Activated CD8-positive, alpha-beta T cell treated with anti-CD3 and anti-CD28 coated beads, Interleukin-2, amount 10 ng/mL, durations not matched to agents 7 days and 5 days (primary cell): ENCODE measurements at regions not wholly inside any gene's neighbourhood (a gene's known extent, or its start where the extent isn't known, plus 50 kb on each side); places are given as distances from the start of the nearest gene placed in this dataset.

Experiments used
- ATAC-seq: fragments of 150-1000 bp; cut with Tn5 transposase; one replicate; pipeline ENCODE4 v1.10.0; 2021; ENCODE audit warnings: moderate library complexity
- CTCF ChIA-PET: fragments of 350-600 bp; sonication (Branson Sonifier 250); formaldehyde crosslinking; loops from one replicate; lab custom pipeline; 2021; ENCODE audit warnings: antibody characterized with exemption; lab: Charles Lee
- POLR2A ChIA-PET: fragments of 350-600 bp; sonication (Branson Sonifier 250); formaldehyde crosslinking; loops from one replicate; lab custom pipeline; 2021; ENCODE audit warnings: antibody characterized with exemption; lab: Charles Lee
- DNase-seq: peaks from one replicate; pipeline ENCODE4 v3.0.0-alpha.2; 2020
- H3K27ac Mint-ChIP-seq: one replicate; pipeline ENCODE4 v1.8.0; 2021; ENCODE audit warnings: mild to moderate bottlenecking, mixed read lengths
- H3K27me3 Mint-ChIP-seq: one replicate; pipeline ENCODE4 v1.8.0; 2021; ENCODE audit warnings: low read depth, mixed read lengths
- H3K36me3 Mint-ChIP-seq: one replicate; pipeline ENCODE4 v1.8.0; 2021; ENCODE audit warnings: low read depth, mixed read lengths
- H3K4me1 Mint-ChIP-seq: one replicate; pipeline ENCODE4 v1.8.0; 2021; ENCODE audit warnings: low read depth, mixed read lengths
- H3K4me3 Mint-ChIP-seq: one replicate; pipeline ENCODE4 v1.8.0; 2021; ENCODE audit warnings: mild to moderate bottlenecking, mixed read lengths
- H3K9me3 Mint-ChIP-seq: one replicate; pipeline ENCODE4 v1.8.0; 2022; ENCODE audit warnings: mixed read lengths; ENCODE audit not compliant: insufficient read depth

DNA sequence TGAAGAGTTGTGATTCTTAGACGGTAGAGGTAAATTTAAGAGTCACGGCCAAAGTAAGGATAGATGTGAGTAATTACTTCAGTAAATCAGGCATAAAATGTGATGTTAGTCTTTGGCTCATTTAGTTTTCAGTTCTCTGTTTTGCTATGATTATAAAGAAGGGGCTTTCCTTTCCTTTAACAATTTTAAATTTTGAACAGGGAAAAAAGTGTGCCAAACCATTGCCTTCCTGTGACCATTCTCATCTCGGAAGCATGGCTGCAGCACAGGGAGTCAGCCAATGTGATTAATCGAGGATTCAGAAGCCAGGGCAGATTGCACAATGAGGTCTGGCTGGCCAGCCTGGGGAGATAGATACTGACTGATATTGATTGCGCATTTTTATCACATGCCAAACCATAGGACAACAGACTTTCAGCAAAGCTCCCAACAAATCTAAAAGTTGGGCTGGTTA, 480.2 kb upstream of the PRICKLE1 start:
- no peaks in the 10 kb centered on the region for H3K4me1 Mint-ChIP-seq
- no peaks in the 10 kb centered on the region for H3K36me3 Mint-ChIP-seq
- no peak overlapping the region for H3K27ac Mint-ChIP-seq
- no peak for ATAC-seq
- ChIA-PET CTCF (no interaction called here), POLR2A (no interaction called here)
- no peak for DNase-seq
- no peaks in the 10 kb centered on the region for H3K27me3 Mint-ChIP-seq
- H3K4me3 Mint-ChIP-seq, result no peak overlapping the region
- H3K9me3 Mint-ChIP-seq, result no peaks in the 10 kb centered on the region

DNA sequence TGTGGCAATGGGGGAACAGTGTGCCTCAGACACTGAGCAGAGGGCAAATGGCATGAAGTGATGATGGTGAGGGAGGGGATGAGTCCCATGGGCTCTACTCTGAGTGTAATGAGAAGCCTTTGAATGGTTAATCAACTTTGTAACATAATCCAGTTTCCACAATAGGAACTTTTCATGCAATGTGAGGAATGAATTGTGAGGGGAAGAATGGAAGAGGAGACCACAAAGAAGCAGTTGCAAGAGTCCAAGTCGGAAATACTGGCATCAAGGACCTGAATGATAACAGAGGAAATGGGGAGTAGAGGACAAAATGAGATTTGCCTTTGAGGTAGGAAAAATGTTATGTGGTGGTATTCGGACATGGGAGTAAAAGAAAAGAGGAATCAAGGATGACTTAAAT, 476.9 kb upstream of the PRICKLE1 start:
- Mint-ChIP-seq H3K27ac (no peak overlapping the region), H3K9me3 (no peaks in the 10 kb centered on the region), H3K4me3 (no peak overlapping the region), H3K4me1 (no peaks in the 10 kb centered on the region), H3K27me3 (no peaks in the 10 kb centered on the region), H3K36me3 (no peaks in the 10 kb centered on the region)
- ChIA-PET POLR2A (no interaction called here), CTCF (no interaction called here)
- ATAC-seq, result no peak
- DNase-seq, result no peak

DNA sequence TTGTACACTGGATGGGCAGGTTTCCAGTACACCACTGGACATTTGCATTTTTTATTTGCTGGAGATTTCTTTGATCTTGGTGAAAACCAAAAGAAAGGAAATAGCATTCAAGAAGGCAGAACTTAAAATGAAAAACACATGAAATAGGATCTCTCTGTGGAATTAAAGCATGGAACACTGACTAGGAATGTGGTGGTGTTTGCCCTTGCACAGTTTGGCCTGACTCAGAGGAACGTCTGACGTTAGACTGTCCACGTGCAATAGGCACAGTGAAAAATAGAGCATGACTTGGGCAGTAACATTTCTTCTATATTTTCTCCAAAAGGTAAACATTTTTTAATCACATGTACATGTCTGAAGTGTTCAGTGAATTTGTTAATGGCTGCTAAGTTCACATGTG, 474.1 kb upstream of the PRICKLE1 start:
- H3K27me3 Mint-ChIP-seq, result no peaks in the 10 kb centered on the region
- POLR2A ChIA-PET, result no interaction called here
- H3K9me3 Mint-ChIP-seq, result no peaks in the 10 kb centered on the region
- H3K27ac Mint-ChIP-seq, result no peak overlapping the region
- ATAC-seq, result no peak
- no peak overlapping the region for H3K4me3 Mint-ChIP-seq
- H3K4me1 Mint-ChIP-seq, result no peaks in the 10 kb centered on the region
- CTCF ChIA-PET, result no interaction called here
- DNase-seq, result no peak
- no peaks in the 10 kb centered on the region for H3K36me3 Mint-ChIP-seq

DNA sequence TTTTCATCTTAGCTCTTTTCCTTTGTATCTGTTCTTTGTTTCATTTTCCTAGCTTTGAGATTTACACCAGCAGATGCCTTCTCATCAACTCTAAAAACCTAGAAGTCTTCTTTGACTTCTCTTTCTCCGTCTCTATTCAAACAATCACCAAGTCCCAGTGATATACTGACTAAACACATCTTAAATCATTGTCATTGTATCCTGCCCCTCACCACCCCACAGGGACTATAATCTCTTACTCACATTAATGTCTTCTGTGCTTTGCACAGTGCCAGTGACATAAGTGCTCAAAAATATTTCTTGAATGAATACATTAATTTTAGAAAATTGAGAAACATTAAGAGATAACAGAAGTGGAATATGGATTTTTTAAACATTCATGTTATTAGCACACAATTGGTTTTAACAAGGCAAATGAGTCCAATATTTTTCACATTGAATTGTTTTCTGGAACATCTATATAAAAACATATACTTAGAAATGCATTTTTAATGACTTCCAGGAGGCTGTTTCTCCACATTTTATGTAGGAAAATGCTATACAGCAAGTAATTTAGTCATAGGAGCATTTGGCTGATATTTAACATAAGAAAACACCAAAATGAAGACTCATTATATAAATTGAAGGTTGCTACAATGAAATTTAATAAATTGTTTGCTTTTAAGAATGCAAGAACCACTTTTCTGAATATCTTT, 472.8 kb upstream of the PRICKLE1 start:
- ChIA-PET POLR2A (no interaction called here), CTCF (no interaction called here)
- H3K27me3 Mint-ChIP-seq, result no peaks in the 10 kb centered on the region
- no peaks in the 10 kb centered on the region for H3K9me3 Mint-ChIP-seq
- no peaks in the 10 kb centered on the region for H3K36me3 Mint-ChIP-seq
- no peak overlapping the region for H3K27ac Mint-ChIP-seq
- H3K4me3 Mint-ChIP-seq, result no peak overlapping the region
- DNase-seq, result no peak
- no peak for ATAC-seq
- no peaks in the 10 kb centered on the region for H3K4me1 Mint-ChIP-seq

DNA sequence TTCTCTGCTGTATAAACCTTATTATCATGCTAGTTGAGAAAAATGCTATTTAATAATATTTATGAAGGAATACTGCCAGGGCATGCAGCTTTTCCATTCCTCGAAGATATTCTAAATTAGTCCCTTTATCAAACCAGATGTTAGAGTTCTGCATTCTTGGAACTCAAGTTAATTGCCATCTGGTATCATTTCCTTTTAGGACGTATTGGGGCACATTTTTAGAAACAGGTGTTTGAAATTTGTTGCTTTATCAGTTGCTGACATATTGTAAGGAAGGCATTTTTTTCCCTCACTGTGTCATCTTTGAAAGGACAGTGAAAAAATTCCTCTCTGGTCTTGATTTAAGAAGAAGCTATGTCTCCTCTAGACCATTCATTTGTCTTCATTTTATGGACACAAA, 471.2 kb upstream of the PRICKLE1 start:
- ChIA-PET POLR2A (no interaction called here), CTCF (no interaction called here)
- Mint-ChIP-seq H3K4me1 (no peaks in the 10 kb centered on the region), H3K36me3 (no peaks in the 10 kb centered on the region), H3K9me3 (no peaks in the 10 kb centered on the region), H3K4me3 (no peak overlapping the region), H3K27ac (no peak overlapping the region), H3K27me3 (no peaks in the 10 kb centered on the region)
- DNase-seq (no peak), ATAC-seq (no peak)

DNA sequence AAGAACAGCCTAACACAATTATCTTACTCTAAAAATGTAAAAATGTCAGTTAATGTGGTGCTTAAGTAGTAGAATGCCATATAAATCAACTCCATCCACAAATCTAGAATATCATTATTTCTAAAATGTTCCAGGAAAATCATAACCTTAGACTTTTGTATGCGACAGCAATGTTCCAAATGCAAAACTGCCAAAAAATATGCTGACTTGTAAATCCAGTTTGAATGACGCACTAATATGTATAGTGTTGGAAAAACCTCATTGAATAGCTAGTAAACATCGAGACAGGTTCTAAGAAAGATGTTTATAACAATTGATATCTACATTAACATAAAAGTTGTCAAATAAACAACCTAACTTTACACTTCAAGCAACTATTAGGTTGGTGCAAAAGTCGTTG, 469.1 kb upstream of the PRICKLE1 start:
- no peaks in the 10 kb centered on the region for H3K27me3 Mint-ChIP-seq
- ChIA-PET POLR2A (no interaction called here), CTCF (no interaction called here)
- no peak for DNase-seq
- no peak for ATAC-seq
- H3K36me3 Mint-ChIP-seq, result no peaks in the 10 kb centered on the region
- no peak overlapping the region for H3K4me3 Mint-ChIP-seq
- no peaks in the 10 kb centered on the region for H3K4me1 Mint-ChIP-seq
- no peak overlapping the region for H3K27ac Mint-ChIP-seq
- no peaks in the 10 kb centered on the region for H3K9me3 Mint-ChIP-seq

DNA sequence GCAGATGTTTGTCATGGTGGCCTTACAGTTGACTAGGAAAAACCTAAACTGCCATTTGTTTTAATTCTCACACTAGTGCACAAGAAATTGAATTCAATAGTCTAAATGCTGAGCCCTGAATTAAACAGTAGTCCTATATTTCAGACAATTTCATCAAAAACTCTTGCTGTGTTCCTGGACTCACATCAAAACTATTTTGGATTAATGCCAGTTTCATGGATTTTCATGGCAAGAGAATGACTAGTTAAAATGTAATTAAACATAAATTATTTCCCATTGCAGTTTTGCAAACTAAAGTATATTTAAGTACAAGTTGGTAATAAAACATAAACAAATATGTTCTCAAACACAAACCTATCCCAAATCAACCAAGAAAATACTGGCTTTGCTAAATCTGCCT, 468.0 kb upstream of the PRICKLE1 start:
- Mint-ChIP-seq H3K27ac (no peak overlapping the region), H3K36me3 (no peaks in the 10 kb centered on the region), H3K9me3 (no peaks in the 10 kb centered on the region), H3K4me1 (no peaks in the 10 kb centered on the region), H3K27me3 (no peaks in the 10 kb centered on the region), H3K4me3 (no peak overlapping the region)
- POLR2A ChIA-PET, result no interaction called here
- no peak for DNase-seq
- CTCF ChIA-PET, result no interaction called here
- ATAC-seq, result no peak

DNA sequence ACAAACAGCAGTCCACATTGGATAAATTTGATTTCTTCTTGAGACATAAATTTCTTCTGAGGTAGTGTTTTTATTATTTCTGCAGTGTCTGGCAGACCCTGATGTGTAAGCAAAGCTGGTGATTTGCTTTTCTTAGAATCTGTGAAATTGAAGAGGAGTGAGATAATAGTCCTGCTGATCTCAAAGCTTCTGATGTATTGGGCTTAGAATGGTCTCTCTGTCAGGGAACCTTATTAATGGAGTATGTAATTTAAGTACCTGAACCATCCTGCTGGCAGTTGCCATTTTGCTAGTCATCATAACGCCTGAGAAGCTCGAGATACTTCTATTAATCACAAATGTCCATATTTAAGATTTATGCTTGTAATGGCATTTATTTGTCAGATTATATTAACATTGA, 464.5 kb upstream of the PRICKLE1 start:
- Mint-ChIP-seq H3K27ac (no peak overlapping the region), H3K4me3 (no peak overlapping the region), H3K9me3 (no peaks in the 10 kb centered on the region), H3K27me3 (no peaks in the 10 kb centered on the region), H3K36me3 (no peaks in the 10 kb centered on the region), H3K4me1 (no peaks in the 10 kb centered on the region)
- CTCF ChIA-PET, result no interaction called here
- ATAC-seq (no peak), DNase-seq (no peak)
- POLR2A ChIA-PET, result no interaction called here

DNA sequence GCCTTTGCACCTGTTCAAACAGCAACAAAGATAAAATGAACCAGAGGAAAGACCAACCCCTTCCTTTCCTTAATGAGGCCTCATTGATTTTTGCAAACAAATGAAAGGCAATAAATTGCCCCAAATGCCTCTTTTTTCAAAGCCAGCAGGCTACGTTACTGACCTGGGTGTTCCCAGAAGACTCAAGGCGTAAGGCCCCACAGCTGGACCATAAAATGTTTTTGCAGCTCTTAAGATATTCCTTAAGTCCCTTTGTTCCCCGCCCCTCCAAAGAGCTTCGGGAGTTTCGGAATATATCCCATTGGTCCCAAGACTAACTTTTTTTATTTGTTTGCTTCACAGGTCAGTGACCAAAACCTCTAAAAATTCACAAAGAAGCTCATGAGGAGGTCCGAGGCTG, 462.9 kb upstream of the PRICKLE1 start:
- ChIA-PET CTCF (no interaction called here), POLR2A (no interaction called here)
- Mint-ChIP-seq H3K27me3 (no peaks in the 10 kb centered on the region), H3K4me3 (no peak overlapping the region), H3K9me3 (no peaks in the 10 kb centered on the region), H3K27ac (no peak overlapping the region), H3K36me3 (no peaks in the 10 kb centered on the region), H3K4me1 (no peaks in the 10 kb centered on the region)
- DNase-seq, result no peak
- no peak for ATAC-seq

DNA sequence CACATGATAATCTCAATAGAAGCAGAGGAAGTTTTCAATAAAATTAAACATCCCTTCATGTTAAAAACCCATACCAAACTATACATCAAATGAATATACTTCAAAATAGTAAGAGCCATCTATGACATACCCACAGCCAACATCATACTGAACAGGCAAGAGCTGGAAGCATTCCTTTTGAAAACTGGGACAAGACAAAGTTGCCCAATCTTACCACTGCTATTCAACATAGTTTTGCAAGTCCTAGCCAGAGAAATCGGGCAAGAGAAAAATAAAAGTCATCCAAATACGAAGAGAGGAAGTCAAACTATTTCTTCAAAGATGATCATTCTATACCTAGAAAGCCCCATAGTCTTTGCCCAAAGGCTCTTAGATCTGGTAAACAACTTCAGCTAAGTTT, 454.7 kb upstream of the PRICKLE1 start:
- ChIA-PET POLR2A (no interaction called here), CTCF (no interaction called here)
- Mint-ChIP-seq H3K4me3 (no peak overlapping the region), H3K27ac (no peak overlapping the region), H3K27me3 (no peaks in the 10 kb centered on the region), H3K9me3 (no peaks in the 10 kb centered on the region), H3K4me1 (no peaks in the 10 kb centered on the region), H3K36me3 (no peaks in the 10 kb centered on the region)
- DNase-seq (no peak), ATAC-seq (no peak)

DNA sequence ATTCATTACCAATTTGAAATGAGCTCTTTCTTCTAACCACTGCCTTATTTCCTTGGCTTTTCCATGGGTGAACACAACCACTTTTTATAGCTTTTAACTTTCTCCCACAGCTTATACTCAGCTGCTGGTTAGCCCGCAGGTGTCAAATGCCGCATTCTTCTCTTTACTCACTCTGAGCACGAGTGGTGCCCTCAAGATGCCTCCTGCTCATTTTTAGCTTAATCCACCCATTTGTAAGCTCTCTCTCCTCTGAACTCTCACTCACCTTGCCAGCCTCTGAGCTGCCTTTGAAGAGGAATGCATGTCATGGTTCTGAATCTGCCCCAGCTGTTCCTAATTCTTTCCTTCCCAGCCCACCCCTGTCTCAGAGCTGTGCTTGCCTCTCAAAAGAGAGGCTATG, 449.4 kb upstream of the PRICKLE1 start:
- ATAC-seq (no peak), DNase-seq (no peak)
- H3K36me3 Mint-ChIP-seq, result no peaks in the 10 kb centered on the region
- H3K4me1 Mint-ChIP-seq, result no peaks in the 10 kb centered on the region
- CTCF ChIA-PET, result interaction anchor here (0.6 kb wide), 1 partner anchor 22 kb away, joined by 3 read pairs; no protein-coding TSS in a partner anchor
- peaks cover 5% of the 10 kb centered on the region for H3K9me3 Mint-ChIP-seq
- POLR2A ChIA-PET, result no interaction called here
- H3K27ac Mint-ChIP-seq, result no peak overlapping the region
- H3K27me3 Mint-ChIP-seq, result no peaks in the 10 kb centered on the region
- H3K4me3 Mint-ChIP-seq, result no peak overlapping the region

DNA sequence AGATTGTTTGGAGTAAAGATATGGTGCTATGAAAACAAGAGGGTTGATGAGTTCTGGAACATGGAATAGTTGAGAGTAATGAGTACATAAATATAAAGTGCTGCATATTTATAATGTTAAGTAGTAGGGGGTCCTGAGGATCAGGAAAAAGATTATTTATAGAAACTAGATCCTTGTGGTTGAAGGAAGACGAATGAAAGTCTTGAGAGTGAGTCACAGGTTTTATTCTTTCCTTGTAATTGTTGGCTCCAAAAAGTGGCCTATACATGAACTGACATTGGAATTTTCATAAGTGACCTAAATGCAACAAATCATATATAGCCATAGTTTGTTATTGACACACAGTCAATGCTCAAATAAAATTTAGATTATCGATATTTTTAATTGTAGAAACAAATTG, 440.4 kb upstream of the PRICKLE1 start:
- no peaks in the 10 kb centered on the region for H3K4me1 Mint-ChIP-seq
- no peaks in the 10 kb centered on the region for H3K27me3 Mint-ChIP-seq
- H3K9me3 Mint-ChIP-seq, result no peaks in the 10 kb centered on the region
- H3K27ac Mint-ChIP-seq, result no peak overlapping the region
- CTCF ChIA-PET, result no interaction called here
- POLR2A ChIA-PET, result no interaction called here
- DNase-seq (no peak), ATAC-seq (no peak)
- H3K36me3 Mint-ChIP-seq, result no peaks in the 10 kb centered on the region
- H3K4me3 Mint-ChIP-seq, result no peak overlapping the region

DNA sequence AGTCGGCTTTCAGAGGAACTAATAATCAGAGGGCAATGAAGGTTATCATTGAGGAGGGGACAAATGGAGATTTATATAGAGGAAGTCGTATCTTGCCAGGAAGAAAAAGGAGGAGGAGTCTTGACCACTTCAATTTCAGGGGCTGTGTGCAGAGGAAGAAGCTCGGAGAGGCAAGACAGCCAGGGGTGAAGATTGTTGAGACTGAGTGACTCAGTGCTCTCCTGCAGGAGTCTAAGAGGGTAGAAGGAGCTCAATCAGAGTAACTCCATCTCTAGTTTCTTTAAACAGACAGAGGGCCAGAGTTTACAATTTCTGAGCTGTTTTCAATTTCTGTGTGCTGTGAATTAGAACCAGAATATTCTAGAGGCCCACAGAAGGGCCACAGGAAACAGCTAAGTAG, 439.3 kb upstream of the PRICKLE1 start:
- H3K36me3 Mint-ChIP-seq, result no peaks in the 10 kb centered on the region
- ChIA-PET POLR2A (no interaction called here), CTCF (no interaction called here)
- H3K4me1 Mint-ChIP-seq, result no peaks in the 10 kb centered on the region
- H3K27me3 Mint-ChIP-seq, result no peaks in the 10 kb centered on the region
- H3K27ac Mint-ChIP-seq, result no peak overlapping the region
- H3K9me3 Mint-ChIP-seq, result no peaks in the 10 kb centered on the region
- DNase-seq, result no peak
- no peak for ATAC-seq
- H3K4me3 Mint-ChIP-seq, result no peak overlapping the region
